Sigmoid colon (tissue), 3 donors: ENCODE measurements at regions not wholly inside any gene's neighbourhood (a gene's known extent, or its start where the extent isn't known, plus 50 kb on each side); places are given as distances from the start of the nearest gene placed in this dataset.
"Not testable (repeated sequence)": the region's sequence is repeated elsewhere in the genome, so short reads cannot be mapped to it uniquely, and the experiment has no call there.

Experiments used
- CTCF ChIP-seq, 4 experiments: fragments of 450-650 bp in 3 of 4; fragments of 200-600 bp in 1 of 4; IDR thresholded peaks; one replicate each; pipeline ENCODE4 v1.5.1; 2016 to 2019; ENCODE audit warnings: antibody characterized with exemption in 4 of 4, mild to moderate bottlenecking in 3 of 4, moderate library complexity in 2 of 4
- POLR2A ChIP-seq, 2 donors: fragments of 450-650 bp; IDR thresholded peaks; one replicate each; pipeline ENCODE4 v1.6.1; 2016; ENCODE audit warnings: antibody characterized with exemption in 2 of 2, mild to moderate bottlenecking in 2 of 2, moderate library complexity in 2 of 2

- not testable (repeated sequence) for TF ChIP-seq CTCF, POLR2A (IDR thresholded peaks at IDR 0.05)
Observed at GRCh38 chr7:65259864-65260525, 113.7 kb upstream of the ZNF92 start.
